Activated T-helper 1 cell treated with anti-CD3 and anti-CD28 coated beads, Interleukin-12 subunit alpha, Interleukin-12 subunit beta, Interleukin-2, Interleukin-4 antibody, amounts not matched to agents 30 ng/mL and 10 ng/mL and 1 ng/mL, durations not matched to agents 14 hours and 24 hours and 36 hours (primary cell): ENCODE measurements at regions not wholly inside any gene's neighbourhood (a gene's known extent, or its start where the extent isn't known, plus 50 kb on each side); places are given as distances from the start of the nearest gene placed in this dataset.
"Not testable (repeated sequence)": the region's sequence is repeated elsewhere in the genome, so short reads cannot be mapped to it uniquely, and the experiment has no call there.

Source experiments
- DNase-seq: peaks from one replicate; pipeline ENCODE4 v3.0.0; 2021; ENCODE audit warnings: low spot score
- H3K27ac Mint-ChIP-seq: one replicate; pipeline ENCODE4 v1.8.0; 2021; ENCODE audit warnings: mild to moderate bottlenecking, mixed read lengths
- H3K27me3 Mint-ChIP-seq: one replicate; pipeline ENCODE4 v1.8.0; 2022; ENCODE audit warnings: mild to moderate bottlenecking, moderate library complexity, mixed read lengths; ENCODE audit not compliant: insufficient read depth
- H3K36me3 Mint-ChIP-seq: one replicate; pipeline ENCODE4 v1.8.0; 2021; ENCODE audit warnings: low read depth, mixed read lengths
- H3K4me1 Mint-ChIP-seq: one replicate; pipeline ENCODE4 v1.8.0; 2021; ENCODE audit warnings: low read depth, mixed read lengths
- H3K4me3 Mint-ChIP-seq: one replicate; pipeline ENCODE4 v1.8.0; 2021; ENCODE audit warnings: mild to moderate bottlenecking, moderate library complexity, mixed read lengths
- H3K9me3 Mint-ChIP-seq: one replicate; pipeline ENCODE4 v1.8.0; 2021; ENCODE audit warnings: mixed read lengths
- intact Hi-C: fragments of 100-400 bp; cut with micrococcal nuclease; formaldehyde crosslinking; loops from one replicate; pipeline ENCODE4 v1.15.1; 2024

DNA sequence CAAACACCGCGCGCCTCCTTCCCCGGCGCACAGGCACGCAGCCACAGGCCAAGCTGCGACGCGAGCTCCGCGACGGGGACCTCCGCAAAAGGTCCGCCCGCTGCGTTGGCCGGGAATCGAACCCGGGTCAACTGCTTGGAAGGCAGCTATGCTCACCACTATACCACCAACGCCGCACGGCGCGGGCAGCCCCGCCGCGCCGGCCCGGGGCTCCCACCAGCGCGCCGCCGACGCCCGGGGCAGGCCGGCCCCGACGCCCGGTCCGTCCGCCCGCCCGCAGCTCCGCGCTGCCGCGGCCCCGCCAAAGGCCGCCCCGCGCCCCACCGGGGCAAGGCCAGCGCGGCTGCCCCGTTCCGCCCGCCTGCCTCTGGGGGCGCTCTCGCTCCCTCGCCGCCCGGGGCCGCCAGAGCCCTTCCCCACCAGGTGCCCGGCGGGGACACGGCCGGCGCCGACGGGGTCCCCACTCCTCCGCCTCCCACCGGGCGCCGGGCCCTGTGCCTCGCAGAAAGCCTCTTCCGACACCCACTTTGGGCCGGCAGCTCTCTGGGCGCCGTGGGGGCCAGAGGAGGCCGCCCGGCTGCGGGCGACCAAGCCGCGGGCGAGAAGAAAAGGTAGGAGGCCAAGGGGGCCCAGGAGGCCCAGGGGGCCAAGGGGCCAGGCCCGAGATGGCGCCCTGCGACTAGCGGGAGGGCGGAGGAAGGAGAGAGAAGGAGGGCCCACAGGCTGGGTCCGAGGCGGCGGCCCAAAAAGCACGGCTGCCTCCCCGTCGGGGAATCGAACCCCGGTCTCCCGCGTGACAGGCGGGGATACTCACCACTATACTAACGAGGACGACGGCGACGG, 50.2 kb upstream of the FCGR2A start:
- intact Hi-C loops, H3K9me3 Mint-ChIP-seq, H3K4me3 Mint-ChIP-seq, H3K27me3 Mint-ChIP-seq, H3K27ac Mint-ChIP-seq, DNase-seq, H3K4me1 Mint-ChIP-seq, H3K36me3 Mint-ChIP-seq: not testable (repeated sequence)

GRCh38 chr1:161453950-161454864, 51.0 kb upstream of the FCGR2A start:
- H3K27me3 Mint-ChIP-seq, H3K27ac Mint-ChIP-seq, H3K4me3 Mint-ChIP-seq, H3K4me1 Mint-ChIP-seq, H3K9me3 Mint-ChIP-seq, intact Hi-C loops, DNase-seq, H3K36me3 Mint-ChIP-seq: not testable (repeated sequence)

DNA sequence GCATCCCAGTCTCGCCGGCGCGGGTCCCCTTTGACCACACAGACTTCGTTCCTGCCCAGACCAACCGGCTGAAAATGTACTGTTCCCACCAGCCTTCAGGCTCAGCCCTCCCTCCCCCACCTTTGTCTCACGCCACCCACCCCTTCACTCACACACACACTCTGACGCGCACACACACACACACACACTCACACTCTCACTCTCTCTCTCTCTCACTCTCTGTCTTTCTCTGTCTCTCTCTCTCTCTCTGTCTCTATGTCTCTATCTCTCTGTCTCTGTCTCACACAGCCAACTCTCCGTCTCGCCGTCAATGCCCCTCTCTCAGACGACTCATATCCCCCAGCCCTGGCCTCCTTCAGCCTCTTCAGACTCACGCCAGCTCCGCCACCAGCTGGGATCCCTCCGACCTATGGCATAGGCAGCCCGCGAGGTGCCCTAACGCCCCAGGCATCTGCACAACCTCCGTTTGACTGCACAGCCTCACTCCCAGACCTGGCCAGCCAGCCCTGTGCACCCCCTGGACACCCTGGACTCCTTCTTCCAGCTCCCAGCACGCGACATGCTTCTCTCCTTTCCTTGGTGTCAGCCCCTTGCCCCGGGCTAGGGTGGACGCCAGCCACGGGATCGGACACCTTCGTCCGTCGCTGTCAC, 53.4 kb upstream of the FCGR2A start:
- intact Hi-C loops, H3K9me3 Mint-ChIP-seq, H3K4me1 Mint-ChIP-seq, DNase-seq, H3K36me3 Mint-ChIP-seq, H3K27me3 Mint-ChIP-seq, H3K4me3 Mint-ChIP-seq, H3K27ac Mint-ChIP-seq: not testable (repeated sequence)

DNA sequence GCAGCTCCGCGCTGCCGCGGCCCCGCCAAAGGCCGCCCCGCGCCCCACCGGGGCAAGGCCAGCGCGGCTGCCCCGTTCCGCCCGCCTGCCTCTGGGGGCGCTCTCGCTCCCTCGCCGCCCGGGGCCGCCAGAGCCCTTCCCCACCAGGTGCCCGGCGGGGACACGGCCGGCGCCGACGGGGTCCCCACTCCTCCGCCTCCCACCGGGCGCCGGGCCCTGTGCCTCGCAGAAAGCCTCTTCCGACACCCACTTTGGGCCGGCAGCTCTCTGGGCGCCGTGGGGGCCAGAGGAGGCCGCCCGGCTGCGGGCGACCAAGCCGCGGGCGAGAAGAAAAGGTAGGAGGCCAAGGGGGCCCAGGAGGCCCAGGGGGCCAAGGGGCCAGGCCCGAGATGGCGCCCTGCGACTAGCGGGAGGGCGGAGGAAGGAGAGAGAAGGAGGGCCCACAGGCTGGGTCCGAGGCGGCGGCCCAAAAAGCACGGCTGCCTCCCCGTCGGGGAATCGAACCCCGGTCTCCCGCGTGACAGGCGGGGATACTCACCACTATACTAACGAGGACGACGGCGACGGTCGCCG, 57.4 kb upstream of the FCGR2A start:
- DNase-seq, H3K27ac Mint-ChIP-seq, intact Hi-C loops, H3K27me3 Mint-ChIP-seq, H3K9me3 Mint-ChIP-seq, H3K4me3 Mint-ChIP-seq, H3K4me1 Mint-ChIP-seq, H3K36me3 Mint-ChIP-seq: not testable (repeated sequence)

GRCh38 chr1:161447040-161447759, 58.1 kb upstream of the FCGR2A start:
- intact Hi-C loops, H3K4me1 Mint-ChIP-seq, H3K4me3 Mint-ChIP-seq, H3K36me3 Mint-ChIP-seq, DNase-seq, H3K27ac Mint-ChIP-seq, H3K9me3 Mint-ChIP-seq, H3K27me3 Mint-ChIP-seq: not testable (repeated sequence)

DNA sequence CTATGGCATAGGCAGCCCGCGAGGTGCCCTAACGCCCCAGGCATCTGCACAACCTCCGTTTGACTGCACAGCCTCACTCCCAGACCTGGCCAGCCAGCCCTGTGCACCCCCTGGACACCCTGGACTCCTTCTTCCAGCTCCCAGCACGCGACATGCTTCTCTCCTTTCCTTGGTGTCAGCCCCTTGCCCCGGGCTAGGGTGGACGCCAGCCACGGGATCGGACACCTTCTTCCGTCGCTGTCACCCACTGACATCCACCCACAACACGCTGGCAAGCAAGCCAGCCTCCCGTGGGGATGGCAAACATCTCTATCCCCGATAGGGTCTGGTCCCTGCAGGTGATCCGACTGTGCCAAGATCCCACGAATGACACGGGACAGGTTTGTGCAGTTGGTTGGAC, 60.5 kb upstream of the FCGR2A start:
- DNase-seq, H3K27ac Mint-ChIP-seq, H3K27me3 Mint-ChIP-seq, H3K4me1 Mint-ChIP-seq, H3K9me3 Mint-ChIP-seq, H3K4me3 Mint-ChIP-seq, H3K36me3 Mint-ChIP-seq, intact Hi-C loops: not testable (repeated sequence)

DNA sequence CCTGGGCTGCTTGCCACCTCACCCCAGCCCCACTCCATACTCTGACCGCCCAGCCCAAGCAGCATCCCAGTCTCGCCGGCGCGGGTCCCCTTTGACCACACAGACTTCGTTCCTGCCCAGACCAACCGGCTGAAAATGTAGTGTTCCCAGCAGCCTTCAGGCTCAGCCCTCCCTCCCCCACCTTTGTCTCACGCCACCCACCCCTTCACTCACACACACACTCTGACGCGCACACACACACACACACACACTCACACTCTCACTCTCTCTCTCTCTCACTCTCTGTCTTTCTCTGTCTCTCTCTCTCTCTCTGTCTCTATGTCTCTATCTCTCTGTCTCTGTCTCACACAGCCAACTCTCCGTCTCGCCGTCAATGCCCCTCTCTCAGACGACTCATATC, 61.0 kb upstream of the FCGR2A start:
- H3K36me3 Mint-ChIP-seq, H3K27ac Mint-ChIP-seq, H3K27me3 Mint-ChIP-seq, H3K4me1 Mint-ChIP-seq, DNase-seq, H3K4me3 Mint-ChIP-seq, intact Hi-C loops, H3K9me3 Mint-ChIP-seq: not testable (repeated sequence)

DNA sequence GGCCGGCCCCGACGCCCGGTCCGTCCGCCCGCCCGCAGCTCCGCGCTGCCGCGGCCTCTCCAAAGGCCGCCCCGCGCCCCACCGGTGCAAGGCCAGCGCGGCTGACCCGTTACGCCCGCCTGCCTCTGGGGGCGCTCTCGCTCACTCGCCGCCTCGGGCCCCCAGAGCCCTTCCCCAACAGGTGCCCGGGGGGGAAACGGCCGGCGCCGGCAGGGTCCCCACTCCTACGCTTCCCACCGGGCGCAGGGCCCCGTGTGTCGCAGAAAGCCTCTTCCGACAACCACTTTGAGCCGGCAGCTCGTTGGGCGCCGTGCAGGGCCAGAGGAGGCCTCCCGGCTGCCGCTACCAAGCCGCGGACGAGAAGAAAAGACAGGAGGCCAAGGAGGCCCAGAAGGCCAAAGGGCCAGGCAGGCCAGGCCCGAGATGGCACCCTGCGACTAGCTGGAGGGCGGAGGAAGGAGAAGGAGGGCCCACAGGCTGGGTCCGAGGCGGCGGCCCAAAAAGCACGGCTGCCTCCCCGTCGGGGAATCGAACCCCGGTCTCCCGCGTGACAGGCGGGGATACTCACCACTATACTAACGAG, 64.9 kb upstream of the FCGR2A start:
- peak overlapping the region; percentile 88 for H3K4me3 Mint-ChIP-seq
- intact Hi-C loops: no loop called here
- peak overlapping the region; percentile 89 for H3K27ac Mint-ChIP-seq
- peaks cover 16% of the 10 kb centered on the region for H3K4me1 Mint-ChIP-seq
- DNase-seq: peak; percentile 68
- peaks cover 13% of the 10 kb centered on the region for H3K27me3 Mint-ChIP-seq
- H3K9me3 Mint-ChIP-seq: no peaks in the 10 kb centered on the region
- no peaks in the 10 kb centered on the region for H3K36me3 Mint-ChIP-seq

GRCh38 chr1:161439280-161440232, 65.7 kb upstream of the FCGR2A start:
- intact Hi-C loops: no loop called here
- no peaks in the 10 kb centered on the region for H3K36me3 Mint-ChIP-seq

GRCh38 chr1:161433191-161433590, 65.5 kb upstream of the CFAP126 start:
- DNase-seq, H3K9me3 Mint-ChIP-seq, H3K4me1 Mint-ChIP-seq, H3K27ac Mint-ChIP-seq, intact Hi-C loops, H3K4me3 Mint-ChIP-seq, H3K36me3 Mint-ChIP-seq: not testable (repeated sequence)
- H3K27me3 Mint-ChIP-seq: peaks cover 35% of the 10 kb centered on the region

More at GRCh38 chr1:161439280-161440232, 65.7 kb upstream of the FCGR2A start:
- no peaks in the 10 kb centered on the region for H3K9me3 Mint-ChIP-seq
- H3K4me1 Mint-ChIP-seq: peaks cover 16% of the 10 kb centered on the region
- peaks cover 14% of the 10 kb centered on the region for H3K27me3 Mint-ChIP-seq
- DNase-seq: peak; percentile 8
- peak overlapping the region; percentile 76 for H3K27ac Mint-ChIP-seq
- H3K4me3 Mint-ChIP-seq: peak overlapping the region; percentile 82

DNA sequence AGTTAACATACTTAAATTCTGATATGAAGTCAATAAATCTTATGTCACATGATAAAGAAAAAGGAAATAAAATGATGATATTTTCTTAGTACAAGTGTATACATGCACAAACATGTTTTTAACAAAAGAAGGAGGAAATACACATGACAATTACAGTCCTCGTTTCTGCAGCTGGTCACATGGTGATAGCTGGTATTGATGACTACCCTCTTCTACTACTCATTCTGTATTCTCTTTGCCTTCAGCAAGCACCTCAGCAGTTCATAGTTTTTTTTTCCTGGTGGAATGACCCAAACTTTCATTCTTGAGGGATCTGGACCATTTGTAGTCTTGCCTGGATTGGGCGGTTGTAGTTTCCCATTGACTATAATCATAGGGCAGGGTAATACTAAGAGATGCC, 64.4 kb upstream of the CFAP126 start:
- peaks cover 10% of the 10 kb centered on the region for H3K4me1 Mint-ChIP-seq
- peaks cover 36% of the 10 kb centered on the region for H3K27me3 Mint-ChIP-seq
- DNase-seq: no peak
- no peak overlapping the region for H3K4me3 Mint-ChIP-seq
- H3K9me3 Mint-ChIP-seq: no peaks in the 10 kb centered on the region
- intact Hi-C loops: no loop called here
- no peaks in the 10 kb centered on the region for H3K36me3 Mint-ChIP-seq
- H3K27ac Mint-ChIP-seq: no peak overlapping the region
